ENCODE measurements at regions not wholly inside any gene's neighbourhood (a gene's known extent, or its start where the extent isn't known, plus 50 kb on each side); places are given as distances from the start of the nearest gene placed in this dataset.

DNA sequence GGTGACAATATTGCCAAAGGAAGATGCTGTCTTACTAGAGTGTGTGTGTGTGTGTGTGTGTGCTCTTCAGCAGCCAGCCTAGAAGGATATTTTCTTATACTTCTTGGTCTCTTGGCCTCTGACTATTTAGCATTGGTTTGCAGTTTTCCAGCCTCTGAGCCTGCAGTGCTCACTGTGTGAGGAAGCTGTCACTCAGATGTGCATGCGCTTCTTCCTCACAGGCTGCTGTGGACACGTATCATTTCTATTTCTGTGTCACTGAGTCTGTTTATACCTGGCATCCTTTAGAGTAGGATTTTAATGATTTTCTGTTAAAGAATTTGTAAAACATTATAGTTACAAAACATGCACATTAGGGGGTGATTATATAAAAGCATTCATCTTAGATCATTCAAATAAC lies 83.3 kb downstream of the ALDH8A1 start:
- no peak overlapping the region for H3K27ac ChIP-seq (replicated peaks in 1 of 4)
- H3K4me1 ChIP-seq, result no peaks in the 10 kb centered on the region
- DNase-seq (ENCODE audit: extremely low spot score), result no peak
- 72% methylated on average over 2 of the region's 2 CpGs for WGBS
- H3K9me3 ChIP-seq, result no peaks in the 10 kb centered on the region
- H3K36me3 ChIP-seq, result no peaks in the 10 kb centered on the region
- H3K27me3 ChIP-seq, result no peaks in the 10 kb centered on the region
- intact Hi-C loops (cut with DNase I), result no loop called here
- no peak overlapping the region for H3K4me3 ChIP-seq
- TF ChIP-seq POLR2A (IDR thresholded peaks at IDR 0.05; ENCODE audit: low read depth), result no peak
- TF ChIP-seq, protein P1, sequence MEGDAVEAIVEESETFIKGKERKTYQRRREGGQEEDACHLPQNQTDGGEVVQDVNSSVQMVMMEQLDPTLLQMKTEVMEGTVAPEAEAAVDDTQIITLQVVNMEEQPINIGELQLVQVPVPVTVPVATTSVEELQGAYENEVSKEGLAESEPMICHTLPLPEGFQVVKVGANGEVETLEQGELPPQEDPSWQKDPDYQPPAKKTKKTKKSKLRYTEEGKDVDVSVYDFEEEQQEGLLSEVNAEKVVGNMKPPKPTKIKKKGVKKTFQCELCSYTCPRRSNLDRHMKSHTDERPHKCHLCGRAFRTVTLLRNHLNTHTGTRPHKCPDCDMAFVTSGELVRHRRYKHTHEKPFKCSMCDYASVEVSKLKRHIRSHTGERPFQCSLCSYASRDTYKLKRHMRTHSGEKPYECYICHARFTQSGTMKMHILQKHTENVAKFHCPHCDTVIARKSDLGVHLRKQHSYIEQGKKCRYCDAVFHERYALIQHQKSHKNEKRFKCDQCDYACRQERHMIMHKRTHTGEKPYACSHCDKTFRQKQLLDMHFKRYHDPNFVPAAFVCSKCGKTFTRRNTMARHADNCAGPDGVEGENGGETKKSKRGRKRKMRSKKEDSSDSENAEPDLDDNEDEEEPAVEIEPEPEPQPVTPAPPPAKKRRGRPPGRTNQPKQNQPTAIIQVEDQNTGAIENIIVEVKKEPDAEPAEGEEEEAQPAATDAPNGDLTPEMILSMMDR (IDR thresholded peaks at IDR 0.05), result no peak
- no peak for TF ChIP-seq POLR2AphosphoS5 (IDR thresholded peaks at IDR 0.05)
- no peak for TF ChIP-seq EP300 (IDR thresholded peaks at IDR 0.05)

DNA sequence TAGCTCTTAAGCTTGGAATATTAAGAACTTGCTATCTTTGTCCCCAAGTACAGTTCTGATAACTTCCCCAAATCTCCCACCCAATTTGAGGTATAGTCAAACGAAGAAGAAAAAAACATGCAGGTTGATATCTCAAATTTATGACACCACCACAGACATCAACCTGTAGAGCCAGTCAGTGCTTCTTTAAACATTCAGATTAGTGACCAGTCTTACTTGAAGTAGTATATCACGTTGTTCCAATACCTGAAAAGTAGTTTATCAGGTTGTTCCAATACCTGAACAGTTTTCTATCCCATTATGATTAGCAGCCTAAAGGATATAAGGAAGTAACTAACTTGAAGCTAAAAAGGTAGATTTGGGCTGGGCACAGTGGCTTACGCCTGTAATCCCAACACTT lies 85.3 kb downstream of the ALDH8A1 start:
- H3K9me3 ChIP-seq, result no peaks in the 10 kb centered on the region
- no peaks in the 10 kb centered on the region for H3K36me3 ChIP-seq
- no peaks in the 10 kb centered on the region for H3K4me1 ChIP-seq
- DNase-seq (ENCODE audit: extremely low spot score), result no peak
- TF ChIP-seq EP300 (IDR thresholded peaks at IDR 0.05) (no peak), POLR2A (IDR thresholded peaks at IDR 0.05; ENCODE audit: low read depth) (no peak), POLR2AphosphoS5 (IDR thresholded peaks at IDR 0.05) (no peak)
- TF ChIP-seq, protein P1 (IDR thresholded peaks at IDR 0.05), result no peak
- no peak overlapping the region for H3K4me3 ChIP-seq
- no peaks in the 10 kb centered on the region for H3K27me3 ChIP-seq
- WGBS, result 88% methylated on average over 3 of the region's 3 CpGs
- H3K27ac ChIP-seq (replicated peaks in 1 of 4), result no peak overlapping the region
- intact Hi-C loops (cut with DNase I), result no loop called here

DNA sequence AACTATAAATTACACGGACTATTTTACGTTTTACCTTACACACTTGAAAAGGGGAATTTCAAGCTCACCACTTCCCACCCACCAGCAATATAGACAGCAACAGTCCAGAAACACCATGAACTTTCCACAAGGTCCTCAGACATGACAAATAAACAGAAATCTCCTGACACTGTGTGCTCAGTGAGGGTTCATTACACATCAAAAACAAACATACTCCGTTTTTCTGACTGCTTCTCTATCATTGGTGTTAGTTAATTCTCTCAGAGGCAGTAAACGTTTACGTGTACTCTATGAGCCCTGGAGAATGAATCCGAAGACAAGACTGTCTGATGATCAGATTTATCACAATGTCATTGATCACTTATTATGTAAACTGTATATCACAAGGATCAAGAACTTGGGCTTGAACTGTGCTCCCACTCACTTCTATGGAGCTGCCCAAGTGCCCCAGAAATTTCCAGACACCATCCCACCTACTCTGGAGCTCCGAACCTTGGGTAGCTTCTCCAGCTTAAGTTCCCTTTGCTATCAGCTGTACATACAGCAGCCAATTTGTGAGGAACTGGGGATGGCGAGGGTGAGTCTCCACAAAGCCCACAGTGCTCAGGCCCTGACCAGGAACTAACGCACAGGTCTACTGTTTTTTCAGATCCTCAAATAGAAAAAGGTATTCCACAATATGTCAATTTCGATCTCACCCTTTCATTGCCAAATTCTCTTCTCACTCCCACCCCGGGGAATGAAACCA lies 86.0 kb downstream of the ALDH8A1 start:
- DNase-seq (ENCODE audit: extremely low spot score), result no peak
- intact Hi-C loops (cut with DNase I), result no loop called here

DNA sequence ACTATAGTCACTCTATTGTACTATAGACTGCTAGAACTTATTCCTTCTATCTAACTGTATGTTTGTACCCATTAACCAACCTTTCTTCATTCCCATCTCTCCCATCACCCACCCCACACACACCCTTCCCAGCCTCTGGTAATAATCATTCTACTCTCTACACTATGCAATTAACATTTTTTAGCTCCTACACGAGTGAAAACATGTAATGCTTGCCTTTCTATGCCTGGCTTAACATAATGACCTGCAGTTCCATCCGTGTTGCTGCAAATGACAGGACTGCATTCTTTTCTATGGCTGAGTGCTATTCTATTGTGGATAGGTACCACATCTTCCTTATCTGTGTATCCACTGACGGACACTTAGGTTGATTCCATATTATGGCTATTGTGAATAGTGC lies 95.5 kb downstream of the ALDH8A1 start:
- no peak overlapping the region for H3K27ac ChIP-seq (replicated peaks in 1 of 4)
- H3K4me3 ChIP-seq, result no peak overlapping the region
- H3K4me1 ChIP-seq, result no peaks in the 10 kb centered on the region
- intact Hi-C loops (cut with DNase I), result no loop called here
- no peak for DNase-seq (ENCODE audit: extremely low spot score)
- H3K36me3 ChIP-seq, result no peaks in the 10 kb centered on the region
- no peaks in the 10 kb centered on the region for H3K9me3 ChIP-seq
- no peak for TF ChIP-seq POLR2AphosphoS5 (IDR thresholded peaks at IDR 0.05)
- TF ChIP-seq, protein P1 (IDR thresholded peaks at IDR 0.05), result no peak
- no peak for TF ChIP-seq POLR2A (IDR thresholded peaks at IDR 0.05; ENCODE audit: low read depth)
- no peak for TF ChIP-seq EP300 (IDR thresholded peaks at IDR 0.05)
- WGBS, result 84% methylated on average over 3 of the region's 3 CpGs
- no peaks in the 10 kb centered on the region for H3K27me3 ChIP-seq

More for the DNA sequence above, 86.0 kb downstream of the ALDH8A1 start:
- no peak for TF ChIP-seq POLR2AphosphoS5 (IDR thresholded peaks at IDR 0.05)
- TF ChIP-seq POLR2A (IDR thresholded peaks at IDR 0.05; ENCODE audit: low read depth), result no peak
- TF ChIP-seq, protein P1 (IDR thresholded peaks at IDR 0.05), result no peak
- TF ChIP-seq EP300 (IDR thresholded peaks at IDR 0.05), result no peak
- Histone ChIP-seq H3K4me1 (no peaks in the 10 kb centered on the region), H3K9me3 (no peaks in the 10 kb centered on the region), H3K36me3 (no peaks in the 10 kb centered on the region), H3K27me3 (no peaks in the 10 kb centered on the region), H3K4me3 (no peak overlapping the region), H3K27ac (replicated peaks in 1 of 4) (no peak overlapping the region)
- WGBS, result 80% methylated on average over 11 of the region's 11 CpGs

All from esophagus muscularis mucosa (tissue), 4 donors.